ENCODE measurements at regions not wholly inside any gene's neighbourhood (a gene's known extent, or its start where the extent isn't known, plus 50 kb on each side); places are given as distances from the start of the nearest gene placed in this dataset.

DNA sequence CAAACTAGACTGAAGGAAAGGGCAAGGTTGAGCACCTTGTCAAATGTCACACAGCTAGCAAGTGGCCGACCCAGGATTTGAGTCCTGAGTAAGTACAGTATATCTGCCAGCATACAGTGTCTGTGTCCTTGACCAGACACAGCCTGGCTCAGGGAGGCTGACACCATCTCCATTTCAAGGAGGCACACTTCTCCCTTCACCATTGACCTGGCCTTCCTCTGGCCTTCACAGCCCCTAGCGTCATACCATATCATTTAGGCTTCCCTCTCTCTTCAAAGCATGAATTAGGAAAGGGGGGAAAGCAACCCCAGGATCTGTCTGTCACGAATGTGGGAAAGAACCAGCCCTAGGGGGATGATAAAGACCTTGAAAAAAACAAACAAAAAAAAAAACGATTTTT lies 155.6 kb downstream of the PLPP3 start:
- H3K18ac ChIP-seq (ENCODE audit: insufficient read length, low read depth, low read length) = no peak overlapping the region
- H3K79me2 ChIP-seq (ENCODE audit: insufficient read depth, low read length) = no peaks in the 10 kb centered on the region
- no peak overlapping the region for H2BK20ac ChIP-seq (ENCODE audit: low read depth, low read length, poor library complexity, severe bottlenecking)
- no peak overlapping the region for H3K14ac ChIP-seq (ENCODE audit: insufficient read depth, low read length)
- H3K4me1 ChIP-seq (ENCODE audit: insufficient read depth, low read length) = no peaks in the 10 kb centered on the region
- no peaks in the 10 kb centered on the region for H3K9me3 ChIP-seq (ENCODE audit: control insufficient read depth, low read depth, low read length)
- H3K4me3 Mint-ChIP-seq = no peak overlapping the region
- no peaks in the 10 kb centered on the region; a peak in 1 of 7 replicates for H3K36me3 Mint-ChIP-seq (ENCODE audit: insufficient read depth in 1 of 3, low read depth in 3 of 3)
- H2AFZ ChIP-seq (ENCODE audit: low read length) = no peak overlapping the region
- H4K5ac ChIP-seq (ENCODE audit: insufficient read length, low read depth, low read length) = no peak overlapping the region
- H2BK12ac ChIP-seq (ENCODE audit: insufficient read length, low read depth, low read length) = no peak overlapping the region
- H3K9ac ChIP-seq (ENCODE audit: extremely low read depth, insufficient read length, low read length) = no peak overlapping the region
- H3K4me1 Mint-ChIP-seq = peaks cover 17% of the 10 kb centered on the region in 2 experiments
- no peak overlapping the region for H3K27ac ChIP-seq (ENCODE audit: insufficient read length, low read depth, low read length)
- no peak overlapping the region for H3K56ac ChIP-seq (ENCODE audit: insufficient read length, low read depth, low read length)
- no peak overlapping the region for H4K8ac ChIP-seq (replicated peaks; ENCODE audit: insufficient read length, low read depth, low read length)
- H4K20me1 ChIP-seq (ENCODE audit: control insufficient read depth, insufficient read depth, insufficient read length) = no peaks in the 10 kb centered on the region
- no peak overlapping the region for H2BK5ac ChIP-seq (ENCODE audit: insufficient read length, low read length)
- no CpG with 5 or more reads among the region's 4 CpGs for WGBS (ENCODE audit: extremely low coverage, insufficient read length, low lambda C conversion rate)
- DNase-seq = no peak
- no peak overlapping the region for H2AK5ac ChIP-seq (ENCODE audit: insufficient read length, low read length)
- TF ChIP-seq, protein P1, sequence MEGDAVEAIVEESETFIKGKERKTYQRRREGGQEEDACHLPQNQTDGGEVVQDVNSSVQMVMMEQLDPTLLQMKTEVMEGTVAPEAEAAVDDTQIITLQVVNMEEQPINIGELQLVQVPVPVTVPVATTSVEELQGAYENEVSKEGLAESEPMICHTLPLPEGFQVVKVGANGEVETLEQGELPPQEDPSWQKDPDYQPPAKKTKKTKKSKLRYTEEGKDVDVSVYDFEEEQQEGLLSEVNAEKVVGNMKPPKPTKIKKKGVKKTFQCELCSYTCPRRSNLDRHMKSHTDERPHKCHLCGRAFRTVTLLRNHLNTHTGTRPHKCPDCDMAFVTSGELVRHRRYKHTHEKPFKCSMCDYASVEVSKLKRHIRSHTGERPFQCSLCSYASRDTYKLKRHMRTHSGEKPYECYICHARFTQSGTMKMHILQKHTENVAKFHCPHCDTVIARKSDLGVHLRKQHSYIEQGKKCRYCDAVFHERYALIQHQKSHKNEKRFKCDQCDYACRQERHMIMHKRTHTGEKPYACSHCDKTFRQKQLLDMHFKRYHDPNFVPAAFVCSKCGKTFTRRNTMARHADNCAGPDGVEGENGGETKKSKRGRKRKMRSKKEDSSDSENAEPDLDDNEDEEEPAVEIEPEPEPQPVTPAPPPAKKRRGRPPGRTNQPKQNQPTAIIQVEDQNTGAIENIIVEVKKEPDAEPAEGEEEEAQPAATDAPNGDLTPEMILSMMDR (conservative IDR thresholded peaks at IDR 0.05) = no peak
- H3K27me3 Mint-ChIP-seq (ENCODE audit: low read depth) = peaks cover 8% of the 10 kb centered on the region
- H3K27me3 ChIP-seq (ENCODE audit: insufficient read depth, low read length) = no peaks in the 10 kb centered on the region
- H4K91ac ChIP-seq (ENCODE audit: insufficient read length, low read depth, low read length) = no peak overlapping the region
- H3K27ac Mint-ChIP-seq = no peak overlapping the region; a peak in 1 of 7 replicates
- H3K4ac ChIP-seq (ENCODE audit: low read depth, low read length) = no peak overlapping the region
- H3K9me3 Mint-ChIP-seq = no peaks in the 10 kb centered on the region; a peak in 1 of 5 replicates
- no peak overlapping the region for H3K23ac ChIP-seq (ENCODE audit: insufficient read length, low read depth, low read length)
- no peak overlapping the region for H2BK15ac ChIP-seq (ENCODE audit: low read depth, low read length)
- no peak overlapping the region for H2BK120ac ChIP-seq (ENCODE audit: low read depth, low read length, poor library complexity, severe bottlenecking)
- no peaks in the 10 kb centered on the region for H3K23me2 ChIP-seq (ENCODE audit: insufficient read length, low read depth, low read length, poor library complexity, severe bottlenecking)
- no peak overlapping the region for H3T11ph ChIP-seq (ENCODE audit: low read length)
- H3K4me2 ChIP-seq (ENCODE audit: insufficient read depth, insufficient read length, low read length) = no peak overlapping the region
- H3K79me1 ChIP-seq (ENCODE audit: insufficient read depth, low read depth, low read length, poor library complexity, severe bottlenecking) = no peaks in the 10 kb centered on the region

Measured in H9 (cell line).